ENCODE measurements at regions not wholly inside any gene's neighbourhood (a gene's known extent, or its start where the extent isn't known, plus 50 kb on each side); places are given as distances from the start of the nearest gene placed in this dataset.

GRCh38 chr20:60359010-60359409 is 400.8 kb downstream of the CDH26 start:
- Histone ChIP-seq H3K4me3 (no peak overlapping the region), H3K4me2 (no peak overlapping the region), H3K27ac (no peak overlapping the region), H3K9me3 (no peaks in the 10 kb centered on the region), H3K4me1 (no peaks in the 10 kb centered on the region)
- no peak for ATAC-seq
- 45% methylated on average over 5 of the region's 5 CpGs for WGBS (ENCODE audit: missing lambda C conversion rate)
- ChIA-PET POLR2A (no interaction called here), CTCF (no interaction called here)
- DNase-seq (ENCODE audit: low read depth in 1 of 2, low spot score in 1 of 2): no peak
- TF ChIP-seq POLR2AphosphoS2 (conservative IDR thresholded peaks at IDR 0.05; ENCODE audit: low read length) (no peak), RAD21 (conservative IDR thresholded peaks at IDR 0.05 in 1 of 2, IDR thresholded peaks at IDR 0.05 in 1 of 2) (no peak), MYC (IDR thresholded peaks at IDR 0.05; ENCODE audit: borderline replicate concordance, low read length) (no peak), SREBF2 (IDR thresholded peaks at IDR 0.05) (no peak), GATA3 (IDR thresholded peaks at IDR 0.05; ENCODE audit: borderline replicate concordance) (no peak), HEYL (CRISPR knock-in tag; IDR thresholded peaks at IDR 0.05) (no peak), E2F6 (IDR thresholded peaks at IDR 0.05; ENCODE audit: borderline replicate concordance, low read depth) (no peak), NPAS2 (CRISPR knock-in tag; IDR thresholded peaks at IDR 0.05; ENCODE audit: borderline replicate concordance) (no peak), KDM5A (IDR thresholded peaks at IDR 0.05) (no peak), CTCF (IDR thresholded peaks at IDR 0.05) (no peak), NFE2L2 (conservative IDR thresholded peaks at IDR 0.05; ENCODE audit: low read length) (no peak), HDAC2 (IDR thresholded peaks at IDR 0.05) (no peak), ZNF302 (CRISPR knock-in tag; IDR thresholded peaks at IDR 0.05) (no peak), EHF (CRISPR knock-in tag; IDR thresholded peaks at IDR 0.05) (no peak), RARB (CRISPR knock-in tag; IDR thresholded peaks at IDR 0.05) (no peak), TP53 (CRISPR knock-in tag; IDR thresholded peaks at IDR 0.05) (no peak), BHLHE40 (IDR thresholded peaks at IDR 0.05; ENCODE audit: low read depth, low read length) (no peak)
- no peak for FAIRE-seq

- Histone ChIP-seq H3K9me3 (no peaks in the 10 kb centered on the region), H3K4me1 (no peaks in the 10 kb centered on the region), H3K27ac (no peak overlapping the region), H3K4me3 (no peak overlapping the region), H3K4me2 (no peak overlapping the region)
- no peak for FAIRE-seq
- POLR2A ChIA-PET: no interaction called here
- no peak for DNase-seq (ENCODE audit: low read depth in 1 of 2, low spot score in 1 of 2)
- TF ChIP-seq HMGXB4 (CRISPR knock-in tag; IDR thresholded peaks at IDR 0.05; ENCODE audit: borderline replicate concordance): no peak
- TF ChIP-seq HOXB13 (CRISPR knock-in tag; IDR thresholded peaks at IDR 0.05; ENCODE audit: low read depth): no peak
- no peak for TF ChIP-seq USF2 (IDR thresholded peaks at IDR 0.05)
- TF ChIP-seq HOXA7 (CRISPR knock-in tag; IDR thresholded peaks at IDR 0.05): no peak
- TF ChIP-seq E2F6 (IDR thresholded peaks at IDR 0.05; ENCODE audit: borderline replicate concordance, low read depth): no peak
- TF ChIP-seq JUN (IDR thresholded peaks at IDR 0.05): no peak
- TF ChIP-seq SREBF2 (IDR thresholded peaks at IDR 0.05): no peak
- TF ChIP-seq KDM1A (IDR thresholded peaks at IDR 0.05; ENCODE audit: low read depth): no peak
- TF ChIP-seq RFX5 (IDR thresholded peaks at IDR 0.05): no peak
- ATAC-seq: no peak
- WGBS (ENCODE audit: missing lambda C conversion rate): 39% methylated on average over 10 of the region's 10 CpGs
- CTCF ChIA-PET: no interaction called here
Measured at GRCh38 chr20:60361761-60362395, 403.7 kb downstream of the CDH26 start.
